ENCODE measurements at regions not wholly inside any gene's neighbourhood (a gene's known extent, or its start where the extent isn't known, plus 50 kb on each side); places are given as distances from the start of the nearest gene placed in this dataset.

DNA sequence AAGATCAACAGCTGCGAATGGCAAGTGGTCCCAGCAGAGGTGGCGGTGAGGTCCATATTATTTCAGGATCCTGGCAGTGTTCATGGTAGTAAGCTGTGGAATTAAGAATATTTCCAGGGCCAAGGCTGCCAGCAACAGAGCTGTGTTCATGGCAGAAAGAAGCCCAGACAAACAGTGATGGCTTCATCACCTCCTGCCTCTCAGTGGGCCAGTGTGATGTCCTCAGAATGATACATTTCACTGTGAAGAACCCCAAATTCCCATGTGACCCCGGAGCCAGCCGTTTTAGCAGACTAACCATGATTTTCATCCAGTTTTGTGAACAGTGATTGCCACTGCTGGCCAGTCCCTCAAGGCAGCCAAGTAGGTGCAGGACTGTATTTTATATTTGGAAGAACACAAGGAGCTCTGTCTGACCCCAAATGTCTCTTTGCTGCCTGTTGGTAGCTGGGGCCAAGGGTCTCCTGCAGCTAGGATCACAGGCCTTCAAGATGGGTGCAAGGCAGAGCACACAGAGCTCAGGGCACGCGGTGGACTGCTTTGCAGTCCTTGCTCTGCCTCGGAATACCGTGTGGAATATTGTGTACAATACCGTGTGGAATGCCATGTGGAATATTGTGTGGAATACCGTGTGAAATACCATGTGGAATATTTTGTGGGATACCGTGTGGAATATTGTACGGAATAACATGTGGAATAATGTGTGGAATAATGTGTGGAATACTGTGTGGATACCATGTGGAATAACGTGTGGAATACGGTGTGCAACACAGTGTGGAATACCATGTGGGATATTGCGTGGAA, 132.3 kb upstream of the CHST15 start:
- intact Hi-C loops (cut with DNase I), result no loop called here
- no peak for TF ChIP-seq POLR2A (IDR thresholded peaks at IDR 0.05)
- TF ChIP-seq, protein P1, sequence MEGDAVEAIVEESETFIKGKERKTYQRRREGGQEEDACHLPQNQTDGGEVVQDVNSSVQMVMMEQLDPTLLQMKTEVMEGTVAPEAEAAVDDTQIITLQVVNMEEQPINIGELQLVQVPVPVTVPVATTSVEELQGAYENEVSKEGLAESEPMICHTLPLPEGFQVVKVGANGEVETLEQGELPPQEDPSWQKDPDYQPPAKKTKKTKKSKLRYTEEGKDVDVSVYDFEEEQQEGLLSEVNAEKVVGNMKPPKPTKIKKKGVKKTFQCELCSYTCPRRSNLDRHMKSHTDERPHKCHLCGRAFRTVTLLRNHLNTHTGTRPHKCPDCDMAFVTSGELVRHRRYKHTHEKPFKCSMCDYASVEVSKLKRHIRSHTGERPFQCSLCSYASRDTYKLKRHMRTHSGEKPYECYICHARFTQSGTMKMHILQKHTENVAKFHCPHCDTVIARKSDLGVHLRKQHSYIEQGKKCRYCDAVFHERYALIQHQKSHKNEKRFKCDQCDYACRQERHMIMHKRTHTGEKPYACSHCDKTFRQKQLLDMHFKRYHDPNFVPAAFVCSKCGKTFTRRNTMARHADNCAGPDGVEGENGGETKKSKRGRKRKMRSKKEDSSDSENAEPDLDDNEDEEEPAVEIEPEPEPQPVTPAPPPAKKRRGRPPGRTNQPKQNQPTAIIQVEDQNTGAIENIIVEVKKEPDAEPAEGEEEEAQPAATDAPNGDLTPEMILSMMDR (IDR thresholded peaks at IDR 0.05), result no peak

DNA sequence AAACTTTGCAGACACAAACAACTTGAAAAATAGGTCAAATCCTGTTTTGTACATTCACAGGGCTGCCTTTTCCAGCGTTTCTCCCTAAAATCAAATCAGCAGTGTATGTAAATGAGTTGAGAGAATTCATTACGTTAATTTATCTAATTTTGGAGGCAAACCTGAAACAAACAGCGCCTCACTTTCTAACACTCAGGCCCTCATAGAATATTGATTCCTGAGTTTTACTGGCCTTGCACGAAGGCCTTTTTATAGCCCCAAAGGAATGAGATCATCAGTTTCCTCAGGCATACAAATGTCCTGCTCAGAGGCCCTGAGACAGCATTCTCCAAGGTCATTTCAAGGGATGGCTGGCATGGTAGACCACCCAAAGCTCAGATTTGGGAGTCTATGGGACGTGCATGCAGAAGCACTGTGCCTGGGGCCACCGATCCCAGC, 131.7 kb upstream of the CHST15 start:
- intact Hi-C loops (cut with DNase I), result no loop called here
- H3K4me3 ChIP-seq, result no peak overlapping the region

More for the DNA sequence above, 132.3 kb upstream of the CHST15 start:
- WGBS, 4 donors, result 93 to 95% (median 93%) methylated on average over 15 of the region's 15 CpGs
- no peak overlapping the region for H3K27ac ChIP-seq
- H3K36me3 ChIP-seq, result no peaks in the 10 kb centered on the region
- peaks cover 0 to 23% (median 11%) of the 10 kb centered on the region in 12 donors for H3K4me1 ChIP-seq
- H3K27me3 ChIP-seq, result peaks cover 0 to under 1% (median 0%) of the 10 kb centered on the region in 9 donors
- DNase-seq (no peak), ATAC-seq (no peak)
- H3K9me3 ChIP-seq, result peaks cover 0 to 7% (median 0%) of the 10 kb centered on the region in 12 donors
- no peak overlapping the region for H3K4me3 ChIP-seq

DNA sequence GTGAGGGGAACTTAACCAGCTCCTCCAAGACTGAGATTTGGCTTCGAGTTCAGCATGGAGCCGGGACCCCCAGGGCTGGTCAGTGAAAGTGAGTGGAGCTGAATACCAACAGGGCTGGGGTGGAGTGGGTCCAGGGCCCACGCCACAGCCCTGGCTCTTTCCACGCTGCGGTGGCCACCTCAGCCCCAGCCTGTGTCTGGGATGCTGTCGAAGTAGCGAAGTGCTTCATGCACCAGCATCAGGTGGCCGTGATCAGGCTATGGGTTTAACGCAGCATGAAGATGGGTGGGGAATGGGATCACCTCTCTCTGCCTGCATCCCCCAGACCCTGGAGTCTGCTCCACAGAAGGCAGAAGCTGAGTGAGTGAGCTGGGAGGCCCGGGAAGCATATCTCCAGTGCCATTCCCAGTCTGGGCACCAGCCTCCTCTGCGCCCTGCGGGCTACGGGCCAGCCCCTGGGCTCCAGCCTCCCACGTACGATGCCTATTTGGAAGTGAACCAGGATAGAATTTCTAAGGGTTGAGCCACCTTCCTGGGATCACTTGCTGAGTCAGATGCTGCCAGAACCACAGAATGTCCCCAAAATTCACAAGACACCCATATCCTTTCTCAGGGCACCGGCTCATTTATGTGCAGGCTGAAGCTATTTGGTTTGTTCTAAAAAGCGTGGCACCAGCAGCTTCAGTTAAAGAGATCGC, 131.1 kb upstream of the CHST15 start:
- DNase-seq, result no peak
- no peak for ATAC-seq
- intact Hi-C loops (cut with DNase I), result no loop called here
- Histone ChIP-seq H3K4me1 (peaks cover 0 to 31% (median 15%) of the 10 kb centered on the region in 12 donors), H3K9me3 (peaks cover 0 to 7% (median 0%) of the 10 kb centered on the region in 12 donors), H3K27ac (no peak overlapping the region), H3K27me3 (peaks cover 0 to 4% (median 0%) of the 10 kb centered on the region in 9 donors), H3K36me3 (no peaks in the 10 kb centered on the region), H3K4me3 (no peak overlapping the region)
- TF ChIP-seq, protein P1 (IDR thresholded peaks at IDR 0.05), result no peak
- no peak for TF ChIP-seq POLR2A (IDR thresholded peaks at IDR 0.05)
- 89 to 91% (median 90%) methylated on average over 11 to 18 of the region's 18 CpGs for WGBS, 4 donors

More for the DNA sequence above, 131.7 kb upstream of the CHST15 start:
- Histone ChIP-seq H3K27ac (no peak overlapping the region), H3K4me1 (peaks cover 0 to 29% (median 15%) of the 10 kb centered on the region in 12 donors), H3K27me3 (peaks cover 0 to 4% (median 0%) of the 10 kb centered on the region in 9 donors), H3K36me3 (no peaks in the 10 kb centered on the region), H3K9me3 (peaks cover 0 to 7% (median 0%) of the 10 kb centered on the region in 12 donors)
- DNase-seq (no peak), ATAC-seq (no peak)
- TF ChIP-seq, protein P1 (IDR thresholded peaks at IDR 0.05), result no peak
- TF ChIP-seq POLR2A (IDR thresholded peaks at IDR 0.05), result no peak
- 64 to 88% (median 76%) methylated on average over 5 to 6 of the region's 6 CpGs for WGBS, 4 donors

DNA sequence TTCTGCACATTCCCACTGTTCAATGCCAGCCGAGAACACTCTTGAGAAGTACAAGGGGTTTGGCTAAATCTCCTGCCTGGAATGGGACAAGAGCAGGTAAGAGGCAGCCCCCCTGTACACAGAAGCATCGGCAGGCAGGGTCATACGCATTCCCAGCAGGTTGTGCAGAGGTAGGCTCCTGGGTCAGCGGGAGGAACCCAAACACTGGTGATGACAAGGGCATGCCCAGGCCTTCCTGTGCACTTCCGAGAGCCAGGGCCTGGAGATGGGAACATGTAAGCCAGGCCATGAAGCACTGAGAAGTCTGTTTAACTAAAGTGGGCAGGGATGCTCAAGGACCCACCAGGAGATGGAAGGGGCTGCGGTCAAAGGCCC, 130.3 kb upstream of the CHST15 start:
- ATAC-seq, result no peak
- Histone ChIP-seq H3K9me3 (peaks cover 0 to 2% (median 0%) of the 10 kb centered on the region in 12 donors), H3K27ac (no peak overlapping the region), H3K4me1 (peaks cover 0 to 31% (median 15%) of the 10 kb centered on the region in 12 donors), H3K36me3 (no peaks in the 10 kb centered on the region), H3K27me3 (peaks cover 0 to 4% (median 0%) of the 10 kb centered on the region in 9 donors), H3K4me3 (no peak overlapping the region)
- 84 to 95% (median 89%) methylated on average over 6 of the region's 6 CpGs for WGBS, 4 donors
- TF ChIP-seq POLR2A (IDR thresholded peaks at IDR 0.05), result no peak
- TF ChIP-seq, protein P1 (IDR thresholded peaks at IDR 0.05), result no peak
- DNase-seq, result no peak
- intact Hi-C loops (cut with DNase I), result no loop called here
